H1 (cell line): ENCODE measurements at regions not wholly inside any gene's neighbourhood (a gene's known extent, or its start where the extent isn't known, plus 50 kb on each side); places are given as distances from the start of the nearest gene placed in this dataset.
A peak's percentile ranks its signal among the peaks of the same experiment; 100 is the strongest.

Source experiments
- ASH2L ChIP-seq: fragments of 200-600, 300-600 bp; sonication (generic); IDR thresholded peaks from one replicate; pipeline ENCODE4 v1.7.1; 2017; ENCODE audit warnings: low read length
- ATF2 ChIP-seq: IDR thresholded peaks from 2 replicates; pipeline ENCODE4 v1.6.1; 2012; ENCODE audit warnings: low read length, inconsistent platforms
- GTF2F1 ChIP-seq: IDR thresholded peaks from 2 replicates; pipeline ENCODE4 v1.6.1; 2012; ENCODE audit warnings: low read depth, low read length, improper control_type of control experiment, borderline replicate concordance
- NRF1 ChIP-seq: IDR thresholded peaks from 2 replicates; pipeline ENCODE4 v1.6.1; 2011; ENCODE audit warnings: mild to moderate bottlenecking, low read depth, low read length, improper control_type of control experiment
- TAF7 ChIP-seq: optimal IDR thresholded peaks from 2 replicates; pipeline ENCODE3; 2011; ENCODE audit warnings: low read depth, mild to moderate bottlenecking, inconsistent platforms, low read length, moderate library complexity, borderline replicate concordance
- TBP ChIP-seq: IDR thresholded peaks from 2 replicates; pipeline ENCODE4 v1.6.1; 2011; ENCODE audit warnings: low read depth, low read length, improper control_type of control experiment

- TF ChIP-seq ATF2 = no peak
- peak; percentile 48 for TF ChIP-seq ASH2L
- no peak for TF ChIP-seq TAF7
- no peak for TF ChIP-seq GTF2F1
- TF ChIP-seq TBP = no peak
- no peak for TF ChIP-seq NRF1
Observed at GRCh38 chr20:53660078-53660909, 66.7 kb upstream of the ZNF217 start (continued).
